ENCODE measurements at regions not wholly inside any gene's neighbourhood (a gene's known extent, or its start where the extent isn't known, plus 50 kb on each side); places are given as distances from the start of the nearest gene placed in this dataset.

DNA sequence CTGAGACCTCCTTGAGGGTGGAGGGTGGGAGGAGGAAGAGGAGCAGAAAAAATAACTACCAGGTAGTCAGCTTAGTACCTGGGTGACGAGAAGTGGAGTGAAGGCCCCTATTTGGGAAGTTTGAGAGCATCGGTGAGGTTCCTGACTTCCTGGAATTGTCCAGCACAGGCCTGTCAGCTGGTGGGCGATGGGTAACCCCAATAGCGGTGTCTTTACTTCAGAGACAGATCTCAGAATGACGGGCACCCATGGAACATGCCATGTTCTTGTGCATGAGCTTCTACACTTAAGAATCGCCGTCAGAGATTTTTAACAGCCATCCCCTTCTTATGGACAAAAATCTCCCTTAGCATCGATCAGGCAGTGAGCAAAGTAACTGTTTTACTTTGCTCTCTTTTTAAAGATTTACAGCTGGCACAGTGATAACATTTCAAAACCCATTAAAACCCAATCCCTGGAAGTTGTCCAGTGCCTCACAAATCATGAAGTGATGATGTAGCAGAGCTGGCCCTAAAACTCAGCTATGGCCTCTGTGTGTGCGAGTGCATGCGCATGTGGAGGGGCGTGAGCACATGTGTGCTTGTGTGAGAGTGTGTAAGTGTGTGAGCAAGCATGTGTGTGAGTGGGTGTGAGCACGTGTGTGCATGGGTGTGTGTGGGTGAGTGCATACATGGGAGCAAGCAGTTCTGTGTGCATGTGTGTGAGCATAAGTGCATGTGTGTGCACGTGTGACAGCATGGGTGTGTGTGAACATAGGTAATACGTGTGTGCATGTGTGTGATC, 85.2 kb downstream of the DLL1 start:
- TF ChIP-seq, protein P1, sequence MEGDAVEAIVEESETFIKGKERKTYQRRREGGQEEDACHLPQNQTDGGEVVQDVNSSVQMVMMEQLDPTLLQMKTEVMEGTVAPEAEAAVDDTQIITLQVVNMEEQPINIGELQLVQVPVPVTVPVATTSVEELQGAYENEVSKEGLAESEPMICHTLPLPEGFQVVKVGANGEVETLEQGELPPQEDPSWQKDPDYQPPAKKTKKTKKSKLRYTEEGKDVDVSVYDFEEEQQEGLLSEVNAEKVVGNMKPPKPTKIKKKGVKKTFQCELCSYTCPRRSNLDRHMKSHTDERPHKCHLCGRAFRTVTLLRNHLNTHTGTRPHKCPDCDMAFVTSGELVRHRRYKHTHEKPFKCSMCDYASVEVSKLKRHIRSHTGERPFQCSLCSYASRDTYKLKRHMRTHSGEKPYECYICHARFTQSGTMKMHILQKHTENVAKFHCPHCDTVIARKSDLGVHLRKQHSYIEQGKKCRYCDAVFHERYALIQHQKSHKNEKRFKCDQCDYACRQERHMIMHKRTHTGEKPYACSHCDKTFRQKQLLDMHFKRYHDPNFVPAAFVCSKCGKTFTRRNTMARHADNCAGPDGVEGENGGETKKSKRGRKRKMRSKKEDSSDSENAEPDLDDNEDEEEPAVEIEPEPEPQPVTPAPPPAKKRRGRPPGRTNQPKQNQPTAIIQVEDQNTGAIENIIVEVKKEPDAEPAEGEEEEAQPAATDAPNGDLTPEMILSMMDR (IDR thresholded peaks at IDR 0.05), result no peak
- H3K36me3 Mint-ChIP-seq (ENCODE audit: unreplicated experiment), result no peaks in the 10 kb centered on the region
- no peaks in the 10 kb centered on the region for H3K4me1 Mint-ChIP-seq (ENCODE audit: unreplicated experiment)
- peak; percentile 34 for DNase-seq (ENCODE audit: extremely low spot score, unreplicated experiment)
- no peaks in the 10 kb centered on the region for H3K27me3 Mint-ChIP-seq (ENCODE audit: unreplicated experiment)
- no peak overlapping the region for H3K4me3 Mint-ChIP-seq (ENCODE audit: unreplicated experiment)
- no peak overlapping the region for H3K27ac Mint-ChIP-seq (ENCODE audit: unreplicated experiment)
- peaks cover 4% of the 10 kb centered on the region for H3K9me3 Mint-ChIP-seq (ENCODE audit: unreplicated experiment)

DNA sequence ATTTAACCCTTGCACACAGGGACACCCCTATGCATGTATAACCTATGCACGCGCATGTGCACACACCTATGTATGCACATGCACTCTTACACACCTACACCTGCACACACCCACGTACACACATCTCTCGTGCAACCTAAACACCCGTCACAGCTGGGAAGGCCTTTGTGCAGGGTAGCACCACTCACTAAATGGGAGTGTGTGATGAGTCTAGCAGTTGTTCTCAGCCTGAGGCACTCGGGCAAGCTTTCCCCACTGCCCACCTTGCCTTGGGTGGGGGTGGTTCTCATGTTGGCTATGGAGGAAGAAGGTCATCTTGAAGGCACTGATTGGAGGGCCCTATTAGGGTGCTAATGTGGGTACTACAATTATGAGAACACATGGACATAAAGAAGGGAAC, 85.8 kb downstream of the DLL1 start:
- H3K4me3 Mint-ChIP-seq (ENCODE audit: unreplicated experiment), result no peak overlapping the region
- H3K36me3 Mint-ChIP-seq (ENCODE audit: unreplicated experiment), result no peaks in the 10 kb centered on the region
- no peak overlapping the region for H3K27ac Mint-ChIP-seq (ENCODE audit: unreplicated experiment)
- DNase-seq (ENCODE audit: extremely low spot score, unreplicated experiment), result peak; percentile 40
- H3K9me3 Mint-ChIP-seq (ENCODE audit: unreplicated experiment), result peaks cover 4% of the 10 kb centered on the region
- H3K27me3 Mint-ChIP-seq (ENCODE audit: unreplicated experiment), result no peaks in the 10 kb centered on the region
- no peaks in the 10 kb centered on the region for H3K4me1 Mint-ChIP-seq (ENCODE audit: unreplicated experiment)
- TF ChIP-seq, protein P1 (IDR thresholded peaks at IDR 0.05), result no peak

DNA sequence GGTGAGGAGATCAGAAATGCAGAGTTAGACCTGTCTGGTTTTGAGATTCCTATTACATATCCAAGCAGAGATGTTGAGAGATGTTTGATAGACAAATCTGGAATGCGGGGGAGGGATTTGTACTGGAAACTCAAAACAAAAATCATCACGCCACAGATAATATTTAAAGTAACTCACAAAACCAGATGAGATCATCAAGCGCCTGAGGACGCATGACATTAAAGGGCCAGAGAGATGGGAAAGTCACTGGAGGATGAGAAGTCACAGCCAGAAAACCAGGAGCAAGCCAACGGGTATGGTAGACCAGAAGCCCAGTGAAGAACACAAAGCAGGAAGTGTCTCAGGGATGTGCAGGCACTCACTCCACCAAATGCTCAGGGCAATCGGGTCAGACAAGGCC, 87.7 kb downstream of the DLL1 start:
- H3K27me3 Mint-ChIP-seq (ENCODE audit: unreplicated experiment), result no peaks in the 10 kb centered on the region
- DNase-seq (ENCODE audit: extremely low spot score, unreplicated experiment), result peak; percentile 27
- H3K9me3 Mint-ChIP-seq (ENCODE audit: unreplicated experiment), result peaks cover 4% of the 10 kb centered on the region
- no peak overlapping the region for H3K4me3 Mint-ChIP-seq (ENCODE audit: unreplicated experiment)
- TF ChIP-seq, protein P1 (IDR thresholded peaks at IDR 0.05), result no peak
- H3K36me3 Mint-ChIP-seq (ENCODE audit: unreplicated experiment), result no peaks in the 10 kb centered on the region
- no peak overlapping the region for H3K27ac Mint-ChIP-seq (ENCODE audit: unreplicated experiment)
- no peaks in the 10 kb centered on the region for H3K4me1 Mint-ChIP-seq (ENCODE audit: unreplicated experiment)

DNA sequence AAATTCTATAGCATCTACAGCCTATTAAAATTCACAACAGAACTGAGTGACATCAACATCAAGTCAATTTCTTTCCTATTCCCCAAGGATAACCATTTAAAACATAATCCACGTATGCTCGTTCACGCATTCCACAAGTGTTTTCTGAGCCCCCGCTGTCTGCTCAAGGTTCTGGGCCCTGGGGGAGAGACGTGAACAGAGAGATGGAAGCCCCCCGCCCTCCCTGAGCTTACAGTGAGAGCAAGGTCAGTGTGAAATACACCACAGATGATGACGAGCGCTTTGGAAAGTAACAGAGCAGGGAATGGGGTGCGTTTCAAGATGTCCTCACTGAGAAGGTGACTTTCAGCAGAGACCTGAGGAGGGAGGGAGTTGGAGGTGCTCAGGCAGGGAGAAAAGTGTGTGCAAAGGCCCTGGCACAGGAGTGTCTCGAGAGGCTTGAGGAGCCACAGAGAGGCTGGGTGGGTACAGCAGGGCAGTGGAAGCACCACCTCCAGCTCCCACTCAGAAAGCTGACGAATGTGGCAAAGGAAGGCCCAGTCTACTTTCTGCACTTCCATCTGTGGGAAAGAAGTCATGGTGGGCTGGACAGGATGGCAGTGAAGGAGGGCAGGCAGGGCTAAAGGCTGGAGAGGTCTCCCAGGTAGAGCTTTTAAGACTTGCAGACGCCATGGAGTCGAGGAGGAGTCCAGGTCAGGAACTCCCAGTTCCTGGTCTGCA, 88.3 kb downstream of the DLL1 start:
- H3K4me1 Mint-ChIP-seq (ENCODE audit: unreplicated experiment), result no peaks in the 10 kb centered on the region
- TF ChIP-seq, protein P1 (IDR thresholded peaks at IDR 0.05), result no peak
- H3K4me3 Mint-ChIP-seq (ENCODE audit: unreplicated experiment), result no peak overlapping the region
- H3K9me3 Mint-ChIP-seq (ENCODE audit: unreplicated experiment), result peaks cover 7% of the 10 kb centered on the region
- H3K27me3 Mint-ChIP-seq (ENCODE audit: unreplicated experiment), result no peaks in the 10 kb centered on the region
- peak; percentile 68 for DNase-seq (ENCODE audit: extremely low spot score, unreplicated experiment)
- H3K27ac Mint-ChIP-seq (ENCODE audit: unreplicated experiment), result no peak overlapping the region
- no peaks in the 10 kb centered on the region for H3K36me3 Mint-ChIP-seq (ENCODE audit: unreplicated experiment)

DNA sequence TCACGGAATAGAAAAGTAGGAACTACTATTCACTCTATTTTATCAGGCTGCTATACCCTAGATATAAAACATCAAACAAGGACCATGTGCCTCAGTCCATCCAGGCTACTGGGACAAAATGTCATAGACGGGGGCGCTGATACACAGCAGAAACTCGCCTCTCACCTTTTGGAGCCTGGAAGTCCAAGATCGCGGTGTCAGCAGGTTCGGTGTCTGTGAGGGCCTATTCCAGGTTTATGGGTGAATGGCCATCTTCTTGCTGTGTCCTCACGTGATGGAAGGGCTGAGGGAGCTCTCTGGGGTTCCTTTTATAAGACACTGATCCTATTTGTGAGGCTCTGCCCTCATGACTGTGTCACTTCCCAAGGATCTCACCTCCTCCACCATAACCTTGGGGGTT, 89.5 kb downstream of the DLL1 start:
- Mint-ChIP-seq H3K27ac (ENCODE audit: unreplicated experiment) (no peak overlapping the region), H3K27me3 (ENCODE audit: unreplicated experiment) (no peaks in the 10 kb centered on the region), H3K9me3 (ENCODE audit: unreplicated experiment) (peaks cover 19% of the 10 kb centered on the region), H3K4me3 (ENCODE audit: unreplicated experiment) (no peak overlapping the region), H3K36me3 (ENCODE audit: unreplicated experiment) (no peaks in the 10 kb centered on the region), H3K4me1 (ENCODE audit: unreplicated experiment) (no peaks in the 10 kb centered on the region)
- TF ChIP-seq, protein P1 (IDR thresholded peaks at IDR 0.05), result no peak
- peak; percentile 49 for DNase-seq (ENCODE audit: extremely low spot score, unreplicated experiment)

Measured in osteocyte (in vitro differentiated cells).